ENCODE measurements at regions not wholly inside any gene's neighbourhood (a gene's known extent, or its start where the extent isn't known, plus 50 kb on each side); places are given as distances from the start of the nearest gene placed in this dataset.
A peak's percentile ranks its signal among the peaks of the same experiment; 100 is the strongest.
"Not testable (repeated sequence)": the region's sequence is repeated elsewhere in the genome, so short reads cannot be mapped to it uniquely, and the experiment has no call there.

GRCh38 chr16:46390660-46391462 lies 230.3 kb downstream of the SHCBP1 start:
- not testable (repeated sequence) for H3K27me3 ChIP-seq; H3K4me1 ChIP-seq; H3K4me3 ChIP-seq; H3K36me3 ChIP-seq; H3K27ac ChIP-seq; DNase-seq (ENCODE audit: low spot score)
- H3K9me3 ChIP-seq = peaks cover 4 to 10% of the 10 kb centered on the region in 2 donors

GRCh38 chr16:46389561-46390041 lies 231.6 kb downstream of the SHCBP1 start:
- H3K9me3 ChIP-seq, H3K36me3 ChIP-seq, H3K27me3 ChIP-seq, H3K4me1 ChIP-seq: not testable (repeated sequence)
- peak overlapping the region in 1 of 2 donors; percentile 0 for H3K27ac ChIP-seq
- peak overlapping the region; percentile 0 for H3K4me3 ChIP-seq
- peak; percentile 90 for DNase-seq (ENCODE audit: low spot score)

GRCh38 chr16:46388939-46389491 lies 232.2 kb downstream of the SHCBP1 start:
- H3K9me3 ChIP-seq; H3K4me3 ChIP-seq; H3K4me1 ChIP-seq; DNase-seq (ENCODE audit: low spot score); H3K27me3 ChIP-seq; H3K27ac ChIP-seq; H3K36me3 ChIP-seq: not testable (repeated sequence)

- DNase-seq (ENCODE audit: low spot score); H3K4me3 ChIP-seq; H3K36me3 ChIP-seq; H3K9me3 ChIP-seq; H3K27me3 ChIP-seq; H3K4me1 ChIP-seq; H3K27ac ChIP-seq: not testable (repeated sequence)
Observed at GRCh38 chr16:46388354-46388753, 232.8 kb downstream of the SHCBP1 start.

- H3K27me3 ChIP-seq, H3K4me1 ChIP-seq, H3K36me3 ChIP-seq, H3K9me3 ChIP-seq: not testable (repeated sequence)
- H3K27ac ChIP-seq = peak overlapping the region in 1 of 2 donors; percentile 0
- peak overlapping the region; percentile 0 for H3K4me3 ChIP-seq
- DNase-seq (ENCODE audit: low spot score) = peak; percentile 79
Observed at GRCh38 chr16:46387720-46388119, 233.5 kb downstream of the SHCBP1 start.

GRCh38 chr16:46386805-46387620 lies 234.2 kb downstream of the SHCBP1 start:
- not testable (repeated sequence) for DNase-seq (ENCODE audit: low spot score); H3K4me1 ChIP-seq; H3K27me3 ChIP-seq; H3K27ac ChIP-seq; H3K36me3 ChIP-seq; H3K9me3 ChIP-seq
- peak overlapping the region; percentile 0 for H3K4me3 ChIP-seq

- not testable (repeated sequence) for H3K27me3 ChIP-seq; H3K36me3 ChIP-seq; DNase-seq (ENCODE audit: low spot score); H3K4me3 ChIP-seq; H3K4me1 ChIP-seq; H3K9me3 ChIP-seq; H3K27ac ChIP-seq
Observed at GRCh38 chr16:46386110-46386771, 234.9 kb downstream of the SHCBP1 start.

- H3K27ac ChIP-seq, H3K27me3 ChIP-seq, H3K9me3 ChIP-seq, H3K4me3 ChIP-seq, H3K36me3 ChIP-seq, H3K4me1 ChIP-seq: not testable (repeated sequence)
- peak; percentile 73 for DNase-seq (ENCODE audit: low spot score)
Observed at GRCh38 chr16:46384285-46385061, 236.7 kb downstream of the SHCBP1 start.

GRCh38 chr16:46383581-46383980 lies 237.6 kb downstream of the SHCBP1 start:
- H3K4me3 ChIP-seq; H3K4me1 ChIP-seq; DNase-seq (ENCODE audit: low spot score); H3K9me3 ChIP-seq; H3K27me3 ChIP-seq; H3K27ac ChIP-seq; H3K36me3 ChIP-seq: not testable (repeated sequence)

GRCh38 chr16:46382791-46383541 lies 238.2 kb downstream of the SHCBP1 start:
- H3K9me3 ChIP-seq; H3K27ac ChIP-seq; H3K27me3 ChIP-seq; DNase-seq (ENCODE audit: low spot score); H3K4me3 ChIP-seq; H3K4me1 ChIP-seq; H3K36me3 ChIP-seq: not testable (repeated sequence)

- not testable (repeated sequence) for DNase-seq (ENCODE audit: low spot score); H3K9me3 ChIP-seq
Observed at GRCh38 chr16:46382079-46382478, 239.1 kb downstream of the SHCBP1 start.

GRCh38 chr16:46381344-46381743 lies 239.8 kb downstream of the SHCBP1 start:
- H3K4me3 ChIP-seq; H3K36me3 ChIP-seq; H3K4me1 ChIP-seq; H3K27me3 ChIP-seq; DNase-seq (ENCODE audit: low spot score); H3K27ac ChIP-seq; H3K9me3 ChIP-seq: not testable (repeated sequence)

More at GRCh38 chr16:46382079-46382478, 239.1 kb downstream of the SHCBP1 start:
- H3K27ac ChIP-seq, H3K4me1 ChIP-seq, H3K36me3 ChIP-seq, H3K4me3 ChIP-seq, H3K27me3 ChIP-seq: not testable (repeated sequence)

All from right atrium auricular region (tissue), 2 donors.